NCI-H460 (cell line): ENCODE measurements at regions not wholly inside any gene's neighbourhood (a gene's known extent, or its start where the extent isn't known, plus 50 kb on each side); places are given as distances from the start of the nearest gene placed in this dataset.

Experiments used
- DNase-seq: peaks from one replicate; pipeline ENCODE4 v3.0.0-alpha.2; 2016; ENCODE audit warnings: low read depth; ENCODE audit errors: extremely low read depth

- no peak for DNase-seq
These were observed 63.3 kb upstream of the EXOC2 start for GRCh38 chr6:756224-756623.

- DNase-seq = no peak
These were observed 61.3 kb upstream of the EXOC2 start for GRCh38 chr6:754202-754601.

- DNase-seq = no peak
These were observed 60.5 kb upstream of the EXOC2 start for GRCh38 chr6:753486-753885.

- no peak for DNase-seq
These were observed 59.5 kb upstream of the EXOC2 start for GRCh38 chr6:752438-752837.

GRCh38 chr6:751765-752164 lies 58.8 kb upstream of the EXOC2 start:
- no peak for DNase-seq

- DNase-seq = no peak
These were observed 55.0 kb upstream of the EXOC2 start for GRCh38 chr6:747921-748320.

GRCh38 chr6:747028-747427 lies 54.1 kb upstream of the EXOC2 start:
- DNase-seq = no peak

GRCh38 chr6:744666-745353 lies 51.9 kb upstream of the EXOC2 start:
- DNase-seq = no peak

GRCh38 chr6:743320-744096 lies 50.6 kb upstream of the EXOC2 start:
- DNase-seq = no peak
